ENCODE measurements at regions not wholly inside any gene's neighbourhood (a gene's known extent, or its start where the extent isn't known, plus 50 kb on each side); places are given as distances from the start of the nearest gene placed in this dataset.

GRCh38 chrY:12610861-12611260, 90.2 kb upstream of the USP9Y start:
- H3K4me3 Mint-ChIP-seq: peak overlapping the region; percentile 35
- TF ChIP-seq, protein P1, sequence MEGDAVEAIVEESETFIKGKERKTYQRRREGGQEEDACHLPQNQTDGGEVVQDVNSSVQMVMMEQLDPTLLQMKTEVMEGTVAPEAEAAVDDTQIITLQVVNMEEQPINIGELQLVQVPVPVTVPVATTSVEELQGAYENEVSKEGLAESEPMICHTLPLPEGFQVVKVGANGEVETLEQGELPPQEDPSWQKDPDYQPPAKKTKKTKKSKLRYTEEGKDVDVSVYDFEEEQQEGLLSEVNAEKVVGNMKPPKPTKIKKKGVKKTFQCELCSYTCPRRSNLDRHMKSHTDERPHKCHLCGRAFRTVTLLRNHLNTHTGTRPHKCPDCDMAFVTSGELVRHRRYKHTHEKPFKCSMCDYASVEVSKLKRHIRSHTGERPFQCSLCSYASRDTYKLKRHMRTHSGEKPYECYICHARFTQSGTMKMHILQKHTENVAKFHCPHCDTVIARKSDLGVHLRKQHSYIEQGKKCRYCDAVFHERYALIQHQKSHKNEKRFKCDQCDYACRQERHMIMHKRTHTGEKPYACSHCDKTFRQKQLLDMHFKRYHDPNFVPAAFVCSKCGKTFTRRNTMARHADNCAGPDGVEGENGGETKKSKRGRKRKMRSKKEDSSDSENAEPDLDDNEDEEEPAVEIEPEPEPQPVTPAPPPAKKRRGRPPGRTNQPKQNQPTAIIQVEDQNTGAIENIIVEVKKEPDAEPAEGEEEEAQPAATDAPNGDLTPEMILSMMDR (IDR thresholded peaks at IDR 0.05): no peak
- Histone ChIP-seq H3K27ac (ENCODE audit: low read depth in 1 of 2, low read length in 2 of 2) (no peak overlapping the region), H3K4me3 (ENCODE audit: low read length) (no peak overlapping the region), H3K9me3 (ENCODE audit: control insufficient read depth in 1 of 2, insufficient read depth in 1 of 2, low read length in 2 of 2) (no peaks in the 10 kb centered on the region), H3K4me1 (ENCODE audit: insufficient read depth, low read length) (no peaks in the 10 kb centered on the region), H3K36me3 (ENCODE audit: insufficient read depth, low read length) (no peaks in the 10 kb centered on the region), H3K27me3 (ENCODE audit: control insufficient read depth in 1 of 2, insufficient read depth in 2 of 2, low read length in 2 of 2) (no peaks in the 10 kb centered on the region)
- H3K36me3 Mint-ChIP-seq (ENCODE audit: low read depth): peaks cover 16% of the 10 kb centered on the region
- peaks cover 19% of the 10 kb centered on the region for H3K4me1 Mint-ChIP-seq (ENCODE audit: low read depth)
- DNase-seq (no peak), ATAC-seq (ENCODE audit: poor library complexity) (no peak)
- ChIA-PET CTCF (no interaction called here), POLR2A (interaction anchor here (1.5 kb wide), 1 partner anchor 11 kb away, joined by 3 read pairs; no protein-coding TSS in a partner anchor)
- no peaks in the 10 kb centered on the region for H3K27me3 Mint-ChIP-seq
- H3K27ac Mint-ChIP-seq: no peak overlapping the region
- H3K9me3 Mint-ChIP-seq: peaks cover 3% of the 10 kb centered on the region
- intact Hi-C loops (cut with DNase I, micrococcal nuclease): no loop called here

DNA sequence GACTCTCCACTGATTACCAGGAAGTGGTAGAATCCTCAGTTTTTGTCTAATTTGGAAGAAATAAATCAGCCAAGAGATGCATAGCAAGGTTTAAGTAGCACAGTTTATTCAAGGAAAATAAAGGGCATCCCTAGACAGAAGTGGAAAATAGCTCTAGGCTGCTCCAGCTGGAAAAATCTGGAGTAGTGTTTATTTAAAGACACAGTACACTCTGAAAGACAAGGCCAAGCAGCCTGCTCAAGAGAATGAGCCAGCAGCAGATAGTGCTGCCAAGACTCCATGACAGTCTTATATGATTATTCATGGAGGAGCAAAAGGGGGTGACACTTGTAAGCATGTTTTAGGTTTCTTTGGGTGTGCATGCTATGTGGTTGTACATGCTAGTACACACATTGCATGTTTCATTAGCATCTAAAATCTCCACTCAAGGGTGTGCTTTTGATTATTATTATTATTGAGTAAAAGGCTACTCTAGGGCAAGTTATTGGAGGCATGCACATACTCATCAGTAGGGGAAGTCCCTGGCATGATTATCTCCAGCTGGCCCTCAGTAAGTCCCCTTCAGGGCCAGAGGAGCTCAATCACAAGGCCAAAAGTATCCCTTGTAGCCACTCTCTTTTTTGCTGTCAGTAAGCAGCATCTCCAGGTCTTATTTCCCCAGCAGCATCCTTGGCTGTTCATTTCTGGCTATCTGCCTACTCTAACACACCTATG, 85.1 kb upstream of the USP9Y start:
- Histone ChIP-seq H3K4me1 (ENCODE audit: insufficient read depth, low read length) (peaks cover under 1% of the 10 kb centered on the region), H3K27me3 (ENCODE audit: control insufficient read depth in 1 of 2, insufficient read depth in 2 of 2, low read length in 2 of 2) (no peaks in the 10 kb centered on the region), H3K4me3 (ENCODE audit: low read length) (no peak overlapping the region), H3K9me3 (ENCODE audit: control insufficient read depth in 1 of 2, insufficient read depth in 1 of 2, low read length in 2 of 2) (no peaks in the 10 kb centered on the region), H3K27ac (ENCODE audit: low read depth in 1 of 2, low read length in 2 of 2) (no peak overlapping the region), H3K36me3 (ENCODE audit: insufficient read depth, low read length) (no peaks in the 10 kb centered on the region)
- Mint-ChIP-seq H3K36me3 (ENCODE audit: low read depth) (peaks cover 16% of the 10 kb centered on the region), H3K4me1 (ENCODE audit: low read depth) (peaks cover 24% of the 10 kb centered on the region), H3K27ac (no peak overlapping the region), H3K9me3 (peaks cover 3% of the 10 kb centered on the region), H3K27me3 (no peaks in the 10 kb centered on the region), H3K4me3 (no peak overlapping the region)
- ATAC-seq (ENCODE audit: poor library complexity) (no peak), DNase-seq (no peak)
- POLR2A ChIA-PET: no interaction called here
- intact Hi-C loops (cut with DNase I, micrococcal nuclease): no loop called here
- TF ChIP-seq, protein P1 (IDR thresholded peaks at IDR 0.05): no peak
- CTCF ChIA-PET: no interaction called here

GRCh38 chrY:12621454-12622081, 79.5 kb upstream of the USP9Y start:
- Histone ChIP-seq H3K36me3 (ENCODE audit: insufficient read depth, low read length) (no peaks in the 10 kb centered on the region), H3K27ac (ENCODE audit: low read depth in 1 of 2, low read length in 2 of 2) (no peak overlapping the region), H3K4me3 (ENCODE audit: low read length) (no peak overlapping the region), H3K9me3 (ENCODE audit: control insufficient read depth in 1 of 2, insufficient read depth in 1 of 2, low read length in 2 of 2) (no peaks in the 10 kb centered on the region), H3K27me3 (ENCODE audit: control insufficient read depth in 1 of 2, insufficient read depth in 2 of 2, low read length in 2 of 2) (no peaks in the 10 kb centered on the region), H3K4me1 (ENCODE audit: insufficient read depth, low read length) (peaks cover 9% of the 10 kb centered on the region)
- peak; percentile 54 for ATAC-seq (ENCODE audit: poor library complexity)
- Mint-ChIP-seq H3K4me1 (ENCODE audit: low read depth) (peaks cover 16% of the 10 kb centered on the region), H3K9me3 (no peaks in the 10 kb centered on the region), H3K36me3 (ENCODE audit: low read depth) (no peaks in the 10 kb centered on the region), H3K27me3 (no peaks in the 10 kb centered on the region), H3K4me3 (no peak overlapping the region), H3K27ac (peak overlapping the region; percentile 65)
- TF ChIP-seq, protein P1 (IDR thresholded peaks at IDR 0.05): peak; percentile 40
- intact Hi-C loops (cut with DNase I, micrococcal nuclease): loop anchor here (5.0 to 10.0 kb wide), 2 partner anchors 144 to 1157 kb away; no protein-coding TSS in a partner anchor
- ChIA-PET POLR2A (interaction anchor here (0.9 to 1.4 kb wide), 4 partner anchors 11 to 142 kb away, joined by 3 to 4 read pairs (median 4); no protein-coding TSS in a partner anchor), CTCF (no interaction called here)
- DNase-seq: peak in 3 of 14 experiments; percentile 32 to 47 (median 43)
